Caki2 (cell line): ENCODE measurements at regions not wholly inside any gene's neighbourhood (a gene's known extent, or its start where the extent isn't known, plus 50 kb on each side); places are given as distances from the start of the nearest gene placed in this dataset.
"Not testable (repeated sequence)": the region's sequence is repeated elsewhere in the genome, so short reads cannot be mapped to it uniquely, and the experiment has no call there.

Experiments
- DNase-seq: peaks from one replicate; pipeline ENCODE4 v3.0.0-alpha.2; 2015; ENCODE audit warnings: low read depth
- in situ Hi-C: cut with HindIII; loops from 2 replicates; pipeline ENCODE4 v1.10.0; 2016; ENCODE audit warnings: low sequenced_read_pairs, low pct_unique_long_range_greater_than_20kb, mixed read lengths

- no peak for DNase-seq
- in situ Hi-C loops = no loop called here
Measured at GRCh38 chr4:159922119-159922518, 819.2 kb downstream of the RAPGEF2 start.

DNA sequence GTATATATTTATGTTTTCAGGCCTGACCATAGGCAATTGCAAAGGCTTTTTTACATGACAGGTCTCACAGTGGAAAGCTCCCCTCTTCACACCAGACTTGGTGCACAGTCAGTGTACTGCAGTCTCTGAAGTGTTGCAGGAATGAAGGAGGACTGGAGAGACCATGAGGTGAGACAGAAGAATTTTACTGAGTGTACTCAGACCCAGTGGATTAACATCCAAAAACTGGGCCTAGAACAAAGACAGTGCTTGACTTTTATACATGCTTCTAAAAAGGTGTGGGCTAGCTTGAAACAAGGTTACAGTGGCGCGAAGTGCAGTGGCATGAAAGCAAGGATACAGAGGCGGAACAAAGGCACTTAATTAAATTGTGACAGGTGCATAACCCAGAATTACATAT lies 822.9 kb downstream of the RAPGEF2 start:
- DNase-seq = no peak
- in situ Hi-C loops = no loop called here

GRCh38 chr4:159926871-159927270 lies 824.0 kb downstream of the RAPGEF2 start:
- no peak for DNase-seq
- in situ Hi-C loops = no loop called here

DNA sequence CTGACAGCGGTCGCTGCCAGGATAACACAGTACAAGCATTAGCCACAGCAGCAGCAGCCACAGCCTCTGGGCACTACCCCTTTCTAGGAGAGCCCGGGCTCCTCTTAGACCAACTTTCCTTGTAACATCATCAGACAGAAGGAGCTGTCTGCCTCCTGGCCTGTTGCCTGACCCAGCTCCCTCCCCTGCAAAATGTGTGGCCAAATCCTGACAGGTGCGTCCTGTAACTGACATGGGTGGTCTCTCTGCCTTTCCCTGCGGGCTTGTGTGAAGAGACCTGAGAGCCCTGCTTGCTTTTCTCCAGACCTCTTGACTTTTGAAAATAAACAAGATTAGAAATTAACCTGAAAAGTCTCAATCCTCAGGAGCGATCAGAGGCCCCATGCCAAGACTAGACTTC lies 824.9 kb downstream of the RAPGEF2 start:
- in situ Hi-C loops = no loop called here
- no peak for DNase-seq

DNA sequence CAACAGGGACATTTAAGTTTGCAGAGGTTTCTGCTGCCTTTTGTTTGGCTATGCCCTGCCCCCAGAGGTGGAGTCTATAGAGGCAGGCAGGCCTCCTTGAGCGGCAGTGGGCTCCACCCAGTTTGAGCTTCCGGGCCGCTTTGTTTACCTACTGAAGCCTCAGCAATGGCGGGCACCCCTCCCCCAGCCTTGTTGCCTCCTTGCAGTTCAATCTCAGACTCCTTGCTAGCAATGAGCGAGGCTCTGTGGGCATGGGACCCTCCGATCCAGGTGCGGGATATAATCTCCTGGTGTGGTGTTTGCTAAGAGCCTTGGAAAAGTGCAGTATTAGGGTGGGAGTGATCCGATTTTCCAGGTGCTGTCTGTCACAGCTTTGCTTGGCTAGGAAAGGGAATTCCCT lies 831.7 kb downstream of the RAPGEF2 start:
- DNase-seq, in situ Hi-C loops: not testable (repeated sequence)

- in situ Hi-C loops = no loop called here
- no peak for DNase-seq
Measured at GRCh38 chr4:159937595-159937994, 834.7 kb downstream of the RAPGEF2 start.

DNA sequence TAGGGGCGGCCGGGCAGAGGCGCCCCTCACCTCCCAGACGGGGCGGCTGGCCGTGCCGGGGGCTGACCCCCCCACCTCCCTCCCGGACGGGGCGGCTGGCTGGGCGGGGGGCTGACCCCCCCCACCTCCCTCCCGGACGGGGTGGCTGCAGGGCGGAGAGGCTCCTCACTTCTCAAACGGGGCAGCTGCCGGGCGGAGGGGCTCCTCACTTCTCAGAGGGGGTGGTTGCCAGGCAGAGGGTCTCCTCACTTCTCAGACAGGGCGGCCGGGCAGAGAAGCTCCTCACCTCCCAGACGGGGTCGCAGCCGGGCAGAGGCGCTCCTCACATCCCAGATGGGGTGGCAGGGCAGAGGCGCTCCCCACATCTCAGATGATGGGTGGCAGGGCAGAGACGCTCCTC lies 836.8 kb downstream of the RAPGEF2 start:
- in situ Hi-C loops, DNase-seq: not testable (repeated sequence)

DNA sequence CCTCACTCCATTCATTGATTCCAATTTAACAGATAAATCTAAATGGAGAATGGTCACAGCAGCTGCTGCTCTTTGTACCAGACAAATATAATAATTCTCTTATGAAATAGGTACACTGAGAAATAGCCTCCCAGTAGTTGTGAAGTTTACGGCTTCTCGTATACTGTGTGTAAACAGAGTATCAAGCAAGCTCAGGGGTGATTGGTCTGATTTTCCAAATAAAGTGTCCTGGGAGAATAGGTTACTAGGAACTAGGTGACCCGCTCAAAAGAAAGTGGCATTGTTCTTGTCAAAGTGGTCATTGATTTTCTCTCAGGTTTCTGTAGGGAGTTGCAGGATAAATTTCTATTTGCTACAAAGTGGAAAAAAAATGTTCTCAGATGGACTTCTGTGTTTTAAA lies 838.2 kb downstream of the RAPGEF2 start:
- in situ Hi-C loops = no loop called here
- no peak for DNase-seq

- in situ Hi-C loops = no loop called here
- DNase-seq = no peak
Measured at GRCh38 chr4:159944477-159944876, 841.6 kb downstream of the RAPGEF2 start.

DNA sequence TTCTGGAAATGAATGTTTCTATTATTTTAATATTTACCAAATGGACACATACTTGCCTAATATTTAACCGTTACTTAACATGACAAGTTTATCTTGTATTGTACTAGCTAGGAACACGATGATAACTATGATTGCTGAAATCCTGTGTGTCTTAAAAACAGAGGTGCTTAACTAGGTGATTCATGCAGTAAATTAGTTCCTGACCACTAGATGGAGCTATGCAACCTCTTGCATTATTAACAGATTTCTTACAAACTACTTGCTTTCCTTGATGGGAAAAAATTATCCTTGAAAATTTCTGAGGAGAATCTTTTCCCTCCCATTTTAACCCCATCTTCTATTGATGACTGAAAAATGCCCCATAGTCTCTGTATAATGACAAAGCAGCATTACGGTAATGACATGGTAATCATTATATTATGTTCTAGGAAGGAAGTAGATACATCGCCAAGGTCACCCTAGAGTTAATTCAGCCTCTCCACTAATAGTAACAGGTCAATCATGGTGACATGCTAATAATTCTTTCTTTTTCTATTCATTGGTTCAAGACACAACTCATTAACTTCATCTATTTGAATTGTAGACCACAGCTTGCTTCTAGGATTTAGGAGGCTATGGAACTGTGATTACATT lies 844.2 kb downstream of the RAPGEF2 start:
- DNase-seq = peak; percentile 60
- in situ Hi-C loops = no loop called here

DNA sequence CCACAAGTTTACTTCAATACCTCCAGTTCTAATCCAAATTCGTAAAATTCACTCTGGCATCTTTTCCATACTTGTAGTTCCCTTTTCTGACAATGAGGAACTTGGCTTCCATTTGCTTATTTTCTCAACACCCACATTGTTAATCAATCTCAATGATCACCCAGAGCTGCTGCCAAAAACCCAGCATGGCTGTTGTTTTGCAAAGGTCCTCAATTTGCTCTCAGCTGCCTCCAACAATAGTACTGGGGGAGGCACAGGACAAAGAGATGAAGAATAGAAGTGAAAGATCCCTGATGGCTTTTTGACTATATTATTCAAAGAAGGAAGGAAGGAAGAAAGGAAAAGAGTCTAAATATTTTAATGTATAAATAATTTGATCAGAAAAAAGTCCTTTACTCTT lies 847.8 kb downstream of the RAPGEF2 start:
- no peak for DNase-seq
- in situ Hi-C loops = no loop called here

GRCh38 chr4:159966746-159967145 lies 863.9 kb downstream of the RAPGEF2 start:
- in situ Hi-C loops = no loop called here
- DNase-seq = no peak

DNA sequence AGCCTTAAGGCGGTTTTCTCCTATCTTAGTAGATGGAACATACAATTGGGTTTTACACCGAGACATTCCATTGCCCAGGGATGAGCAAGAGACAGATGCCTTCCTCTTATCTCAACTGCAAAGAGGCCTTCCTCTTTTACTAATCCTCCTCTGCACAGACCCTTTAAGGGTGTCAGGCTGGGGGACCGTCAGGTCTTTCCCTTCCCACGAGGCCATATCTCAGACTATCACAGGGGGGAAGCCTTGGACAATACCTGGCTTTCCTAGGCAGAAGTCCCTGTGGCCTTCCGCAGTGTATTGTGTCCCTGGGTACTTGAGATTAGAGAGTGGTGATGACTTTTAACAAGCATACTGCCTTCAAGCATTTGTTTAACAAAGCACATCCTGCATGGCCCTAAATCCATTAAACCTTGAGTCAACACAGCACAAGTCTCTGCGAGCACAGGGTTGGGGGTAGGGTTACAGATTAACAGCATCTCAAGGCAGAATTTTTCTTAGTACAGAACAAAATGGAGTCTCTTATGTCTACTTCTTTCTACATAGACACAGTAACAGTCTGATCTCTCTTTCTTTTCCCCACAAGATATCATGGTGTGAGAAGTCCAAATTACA lies 874.1 kb downstream of the RAPGEF2 start:
- DNase-seq, in situ Hi-C loops: not testable (repeated sequence)

- in situ Hi-C loops = no loop called here
- no peak for DNase-seq
Measured at GRCh38 chr4:159977907-159978617, 875.2 kb downstream of the RAPGEF2 start.

GRCh38 chr4:159979351-159979750 lies 876.5 kb downstream of the RAPGEF2 start:
- DNase-seq = no peak

DNA sequence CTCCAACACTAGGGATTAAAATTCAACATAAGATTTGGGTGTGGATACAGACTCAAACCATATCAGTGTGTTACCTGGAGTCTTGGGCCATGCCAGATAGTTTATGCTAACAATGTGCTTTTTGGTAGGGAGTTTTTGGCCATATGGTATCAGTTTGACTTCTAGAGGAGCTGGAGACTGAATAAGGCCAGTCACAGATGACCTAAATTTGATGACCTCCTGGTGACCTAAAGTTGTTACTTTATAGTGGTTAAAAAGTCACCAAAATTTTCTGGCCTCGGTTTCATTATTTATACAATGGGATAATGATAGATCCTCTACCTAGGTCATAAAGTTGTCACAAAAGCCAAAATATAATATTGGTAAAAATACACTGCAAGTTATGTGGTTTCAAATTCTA lies 877.1 kb downstream of the RAPGEF2 start:
- no peak for DNase-seq
- in situ Hi-C loops = no loop called here

More at GRCh38 chr4:159979351-159979750, 876.5 kb downstream of the RAPGEF2 start:
- in situ Hi-C loops = no loop called here

DNA sequence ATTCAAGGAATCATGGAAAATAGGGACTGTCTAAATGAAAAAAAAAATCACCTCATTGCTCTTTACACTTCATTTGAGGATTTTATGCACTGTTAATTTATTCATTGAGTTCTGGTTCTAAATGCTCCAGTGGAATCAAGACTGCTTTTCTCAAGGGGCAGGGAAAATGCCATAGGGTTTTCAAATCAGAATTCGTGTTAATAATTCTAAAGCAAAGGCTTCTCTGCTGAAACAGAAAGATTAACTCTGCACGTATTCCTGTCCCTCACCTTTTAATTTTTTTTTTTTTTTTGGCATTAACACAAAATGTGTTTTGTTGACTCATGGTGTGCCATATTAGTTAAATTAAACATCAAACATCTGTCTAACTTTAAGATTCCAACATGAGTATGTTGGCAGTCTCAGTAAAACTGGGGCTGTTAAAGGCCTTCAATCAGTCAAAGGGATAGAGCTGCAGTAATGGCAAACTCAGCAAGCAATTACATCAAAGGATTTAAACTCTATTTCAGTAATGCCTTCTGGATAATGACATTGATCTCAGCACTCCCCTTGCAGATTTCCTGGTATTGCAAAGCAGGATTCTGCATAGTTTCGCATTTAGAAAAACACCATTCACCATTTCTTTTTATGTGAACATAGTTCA lies 878.1 kb downstream of the RAPGEF2 start:
- DNase-seq = peak; percentile 4
- in situ Hi-C loops = no loop called here

GRCh38 chr4:159981469-159981856 lies 878.6 kb downstream of the RAPGEF2 start:
- no peak for DNase-seq
- in situ Hi-C loops = no loop called here

- in situ Hi-C loops = no loop called here
- no peak for DNase-seq
Measured at GRCh38 chr4:159983082-159983481, 880.2 kb downstream of the RAPGEF2 start.
